ENCODE measurements at regions not wholly inside any gene's neighbourhood (a gene's known extent, or its start where the extent isn't known, plus 50 kb on each side); places are given as distances from the start of the nearest gene placed in this dataset.

GRCh38 chr11:92801685-92802084, 167.8 kb upstream of the MTNR1B start:
- DNase-seq: peak in 1 of 2 donors; percentile 6
- H3K4me1 ChIP-seq: no peaks in the 10 kb centered on the region
- WGBS, 2 donors: 86 to 90% methylated on average over 13 of the region's 13 CpGs
- H3K9me3 ChIP-seq: no peaks in the 10 kb centered on the region
- no peaks in the 10 kb centered on the region for H3K36me3 ChIP-seq
- H3K27ac ChIP-seq: no peak overlapping the region
- no peak overlapping the region for H3K4me3 ChIP-seq
- no peak for TF ChIP-seq CTCF (IDR thresholded peaks at IDR 0.05)
- TF ChIP-seq EP300 (IDR thresholded peaks at IDR 0.05): no peak
- TF ChIP-seq POLR2A (IDR thresholded peaks at IDR 0.05): no peak
- TF ChIP-seq POLR2AphosphoS5 (IDR thresholded peaks at IDR 0.05): no peak
- H3K27me3 ChIP-seq: no peaks in the 10 kb centered on the region
- no peak for ATAC-seq (ENCODE audit: low FRiP score in 2 of 2)

- Histone ChIP-seq H3K27me3 (no peaks in the 10 kb centered on the region), H3K36me3 (no peaks in the 10 kb centered on the region), H3K4me1 (no peaks in the 10 kb centered on the region), H3K27ac (no peak overlapping the region), H3K9me3 (no peaks in the 10 kb centered on the region), H3K4me3 (no peak overlapping the region)
- WGBS, 2 donors: 74 to 84% methylated on average over 2 of the region's 2 CpGs
- ATAC-seq (ENCODE audit: low FRiP score in 2 of 2): no peak
- no peak for DNase-seq
- TF ChIP-seq CTCF (IDR thresholded peaks at IDR 0.05) (no peak), EP300 (IDR thresholded peaks at IDR 0.05) (no peak), POLR2A (IDR thresholded peaks at IDR 0.05) (no peak), POLR2AphosphoS5 (IDR thresholded peaks at IDR 0.05) (no peak)
Observed at GRCh38 chr11:92802644-92803043, 166.8 kb upstream of the MTNR1B start.

GRCh38 chr11:92803391-92803790, 166.1 kb upstream of the MTNR1B start:
- no peak for ATAC-seq (ENCODE audit: low FRiP score in 2 of 2)
- TF ChIP-seq POLR2AphosphoS5 (IDR thresholded peaks at IDR 0.05) (no peak), EP300 (IDR thresholded peaks at IDR 0.05) (no peak), POLR2A (IDR thresholded peaks at IDR 0.05) (no peak)
- Histone ChIP-seq H3K27me3 (no peaks in the 10 kb centered on the region), H3K27ac (no peak overlapping the region), H3K36me3 (no peaks in the 10 kb centered on the region), H3K4me3 (no peak overlapping the region), H3K4me1 (no peaks in the 10 kb centered on the region), H3K9me3 (no peaks in the 10 kb centered on the region)
- 69 to 75% methylated on average over 1 of the region's 1 CpG for WGBS, 2 donors
- no peak for DNase-seq

- no peak overlapping the region for H3K27ac ChIP-seq
- DNase-seq (no peak), ATAC-seq (ENCODE audit: low FRiP score in 2 of 2) (no peak)
- no peaks in the 10 kb centered on the region for H3K36me3 ChIP-seq
- no peaks in the 10 kb centered on the region for H3K9me3 ChIP-seq
- no peaks in the 10 kb centered on the region for H3K4me1 ChIP-seq
- H3K4me3 ChIP-seq: no peak overlapping the region
- TF ChIP-seq EP300 (IDR thresholded peaks at IDR 0.05) (no peak), POLR2AphosphoS5 (IDR thresholded peaks at IDR 0.05) (no peak), POLR2A (IDR thresholded peaks at IDR 0.05) (no peak), CTCF (IDR thresholded peaks at IDR 0.05) (no peak)
- H3K27me3 ChIP-seq: no peaks in the 10 kb centered on the region
- WGBS, 2 donors: 88% methylated on average over 7 of the region's 7 CpGs
Observed at GRCh38 chr11:92804388-92804966, 165.0 kb upstream of the MTNR1B start.

GRCh38 chr11:92808022-92808421, 161.4 kb upstream of the MTNR1B start:
- Histone ChIP-seq H3K27ac (no peak overlapping the region), H3K9me3 (no peaks in the 10 kb centered on the region), H3K4me1 (no peaks in the 10 kb centered on the region), H3K36me3 (no peaks in the 10 kb centered on the region), H3K27me3 (no peaks in the 10 kb centered on the region), H3K4me3 (no peak overlapping the region)
- ATAC-seq (ENCODE audit: low FRiP score in 2 of 2): no peak
- no peak for DNase-seq
- no peak for TF ChIP-seq POLR2A (IDR thresholded peaks at IDR 0.05)
- no peak for TF ChIP-seq CTCF (IDR thresholded peaks at IDR 0.05)
- TF ChIP-seq EP300 (IDR thresholded peaks at IDR 0.05): no peak
- no peak for TF ChIP-seq POLR2AphosphoS5 (IDR thresholded peaks at IDR 0.05)

Measured in upper lobe of left lung (tissue), 6 donors.